ENCODE measurements at regions not wholly inside any gene's neighbourhood (a gene's known extent, or its start where the extent isn't known, plus 50 kb on each side); places are given as distances from the start of the nearest gene placed in this dataset.

GRCh38 chr3:177375316-177375715 is 178.0 kb upstream of the TBL1XR1 start:
- Histone ChIP-seq H3K4me1 (ENCODE audit: insufficient read depth, low read length) (peaks cover 5% of the 10 kb centered on the region; the same call in 1 of the 2 replicates), H3K4me3 (replicated peaks in 1 of 3; ENCODE audit: insufficient read depth in 1 of 3, low read depth in 2 of 3, low read length in 3 of 3) (no peak overlapping the region), H3K27me3 (ENCODE audit: control insufficient read depth in 1 of 2, insufficient read depth in 2 of 2, low read length in 2 of 2) (no peaks in the 10 kb centered on the region), H2AFZ (ENCODE audit: low read length) (no peak overlapping the region), H3K4me2 (ENCODE audit: low read depth, low read length) (no peak overlapping the region), H3K79me2 (ENCODE audit: insufficient read depth, low read length) (no peaks in the 10 kb centered on the region), H3K36me3 (replicated peaks in 1 of 2; ENCODE audit: control insufficient read depth in 1 of 2, insufficient read depth in 2 of 2, low read length in 2 of 2) (no peaks in the 10 kb centered on the region), H3K9ac (ENCODE audit: insufficient read depth, low read depth, low read length) (no peak overlapping the region), H3K9me3 (ENCODE audit: low read length) (no peaks in the 10 kb centered on the region), H4K20me1 (ENCODE audit: insufficient read depth, low read length) (no peaks in the 10 kb centered on the region), H3K27ac (ENCODE audit: extremely low read length, insufficient read depth, low read length) (no peak overlapping the region)
- FAIRE-seq, result no peak
- no peak for DNase-seq (ENCODE audit: low spot score)
- no peak for ATAC-seq
- CTCF ChIA-PET (ENCODE audit: low intra/inter-chr PET ratio, low total read pairs), result no interaction called here
- POLR2A ChIA-PET, result no interaction called here
- TF ChIP-seq CSRNP2 (CRISPR knock-in tag; conservative IDR thresholded peaks at IDR 0.05; ENCODE audit: low read depth), result no peak
- no peak for TF ChIP-seq ZBTB3 (CRISPR knock-in tag; IDR thresholded peaks at IDR 0.05; ENCODE audit: borderline replicate concordance, low read depth)
- no peak for TF ChIP-seq ARHGAP35 (CRISPR knock-in tag; IDR thresholded peaks at IDR 0.05; ENCODE audit: borderline replicate concordance)
- no peak for TF ChIP-seq GABPA (IDR thresholded peaks at IDR 0.05; ENCODE audit: low read depth, low read length)
- no peak for TF ChIP-seq GABPA (CRISPR knock-in tag; IDR thresholded peaks at IDR 0.05; ENCODE audit: low read depth)
- TF ChIP-seq, protein P1, sequence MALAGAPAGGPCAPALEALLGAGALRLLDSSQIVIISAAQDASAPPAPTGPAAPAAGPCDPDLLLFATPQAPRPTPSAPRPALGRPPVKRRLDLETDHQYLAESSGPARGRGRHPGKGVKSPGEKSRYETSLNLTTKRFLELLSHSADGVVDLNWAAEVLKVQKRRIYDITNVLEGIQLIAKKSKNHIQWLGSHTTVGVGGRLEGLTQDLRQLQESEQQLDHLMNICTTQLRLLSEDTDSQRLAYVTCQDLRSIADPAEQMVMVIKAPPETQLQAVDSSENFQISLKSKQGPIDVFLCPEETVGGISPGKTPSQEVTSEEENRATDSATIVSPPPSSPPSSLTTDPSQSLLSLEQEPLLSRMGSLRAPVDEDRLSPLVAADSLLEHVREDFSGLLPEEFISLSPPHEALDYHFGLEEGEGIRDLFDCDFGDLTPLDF (CRISPR knock-in tag; IDR thresholded peaks at IDR 0.05), result no peak
- no peak for TF ChIP-seq TBL1XR1 (IDR thresholded peaks at IDR 0.05; ENCODE audit: borderline replicate concordance, low read length, partially characterized antibody)
- TF ChIP-seq ZNF510 (CRISPR knock-in tag; IDR thresholded peaks at IDR 0.05; ENCODE audit: low read depth), result no peak
- no peak for TF ChIP-seq FOXK2 (IDR thresholded peaks at IDR 0.05)
- no peak for TF ChIP-seq ZMYM4 (CRISPR knock-in tag; IDR thresholded peaks at IDR 0.05)
- TF ChIP-seq ZNF281 (CRISPR knock-in tag; IDR thresholded peaks at IDR 0.05; ENCODE audit: borderline replicate concordance), result no peak
- no peak for TF ChIP-seq ZNF460 (CRISPR knock-in tag; IDR thresholded peaks at IDR 0.05; ENCODE audit: borderline replicate concordance)
- no peak for TF ChIP-seq ZNF441 (CRISPR knock-in tag; IDR thresholded peaks at IDR 0.05; ENCODE audit: borderline replicate concordance)
- no peak for TF ChIP-seq RAD51 (IDR thresholded peaks at IDR 0.05; ENCODE audit: borderline replicate concordance)
- TF ChIP-seq SP140L (CRISPR knock-in tag; IDR thresholded peaks at IDR 0.05; ENCODE audit: borderline replicate concordance), result no peak
- no peak for TF ChIP-seq ISL2 (CRISPR knock-in tag; IDR thresholded peaks at IDR 0.05)
- in situ Hi-C loops (cut with HindIII; ENCODE audit: extremely low pct_ligation_motif_present, low pct_unique_long_range_greater_than_20kb) (no loop called here), intact Hi-C loops (cut with micrococcal nuclease; ENCODE audit: unreplicated experiment) (loop anchor here (5.0 kb wide), 2 partner anchors 178 to 402 kb away; partner anchors contain the start of gene TBL1XR1)
- no TSS peak for BruUV-seq (replicated peaks)
- WGBS (ENCODE audit: low lambda C conversion rate), result 26% methylated on average over 3 of the region's 3 CpGs
